ENCODE measurements at regions not wholly inside any gene's neighbourhood (a gene's known extent, or its start where the extent isn't known, plus 50 kb on each side); places are given as distances from the start of the nearest gene placed in this dataset.

- no peak for TF ChIP-seq GATA3 (IDR thresholded peaks at IDR 0.05; ENCODE audit: low read depth, low read length)
- no peak for TF ChIP-seq GATA2 (IDR thresholded peaks at IDR 0.05; ENCODE audit: low read depth, low read length)
Measured at GRCh38 chr17:34736611-34737010, 157.2 kb downstream of the TMEM132E start.

Measured in SH-SY5Y (cell line).